LNCAP (cell line): ENCODE measurements at regions not wholly inside any gene's neighbourhood (a gene's known extent, or its start where the extent isn't known, plus 50 kb on each side); places are given as distances from the start of the nearest gene placed in this dataset.

Source experiments
- CTCF ChIP-seq: fragments of 450-650 bp; IDR thresholded peaks from 2 replicates; pipeline ENCODE4 v1.5.1; 2017; ENCODE audit warnings: mild to moderate bottlenecking

- no peak for TF ChIP-seq CTCF
Observed at GRCh38 chr3:8191406-8191805, 310.2 kb upstream of the LMCD1 start.

- no peak for TF ChIP-seq CTCF
Observed at GRCh38 chr3:8197384-8197783, 304.2 kb upstream of the LMCD1 start.

GRCh38 chr3:8198605-8199004, 303.0 kb upstream of the LMCD1 start:
- TF ChIP-seq CTCF, result no peak

- TF ChIP-seq CTCF, result no peak
Observed at GRCh38 chr3:8200996-8201395, 300.6 kb upstream of the LMCD1 start.

GRCh38 chr3:8201886-8202285, 299.7 kb upstream of the LMCD1 start:
- TF ChIP-seq CTCF, result no peak

GRCh38 chr3:8204331-8204730, 297.3 kb upstream of the LMCD1 start:
- no peak for TF ChIP-seq CTCF

GRCh38 chr3:8204853-8205650, 296.6 kb upstream of the LMCD1 start:
- no peak for TF ChIP-seq CTCF

- no peak for TF ChIP-seq CTCF
Observed at GRCh38 chr3:8205881-8206280, 295.7 kb upstream of the LMCD1 start.
